ENCODE measurements at regions not wholly inside any gene's neighbourhood (a gene's known extent, or its start where the extent isn't known, plus 50 kb on each side); places are given as distances from the start of the nearest gene placed in this dataset.

DNA sequence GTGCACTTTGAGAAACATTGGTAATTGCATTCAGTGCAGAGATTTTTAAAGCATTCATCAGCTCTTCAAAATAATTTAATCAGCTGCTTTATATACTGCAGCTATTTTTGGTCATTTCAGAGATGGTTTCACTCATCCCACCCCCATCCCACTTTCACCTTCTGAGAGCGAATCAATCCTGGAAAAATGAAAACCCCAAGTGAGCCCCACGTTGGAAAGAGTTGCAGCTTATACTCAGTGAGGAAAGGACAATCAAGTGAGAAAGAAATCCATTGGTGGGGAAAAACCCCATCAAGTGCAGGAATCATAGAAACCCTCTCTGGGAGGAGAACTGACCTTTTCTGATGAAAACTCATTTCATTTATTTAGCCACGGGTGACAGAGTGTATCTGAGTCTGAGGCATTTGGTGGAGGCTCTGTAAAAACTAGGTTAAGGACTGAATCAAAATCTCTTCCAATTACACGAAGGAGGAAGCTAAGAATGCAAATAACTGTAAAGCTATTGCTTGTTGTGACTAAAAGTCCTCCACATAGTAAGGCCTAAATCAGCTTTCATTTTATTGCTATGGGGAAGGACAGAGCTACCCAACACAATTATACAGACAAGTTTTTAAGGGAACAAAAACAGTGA lies 240.4 kb upstream of the PGRMC2 start:
- peaks cover 5% of the 10 kb centered on the region for H3K9me3 Mint-ChIP-seq
- no peak overlapping the region for H3K4me3 Mint-ChIP-seq
- no peak for DNase-seq (ENCODE audit: extremely low spot score, unreplicated experiment)
- TF ChIP-seq, protein P1, sequence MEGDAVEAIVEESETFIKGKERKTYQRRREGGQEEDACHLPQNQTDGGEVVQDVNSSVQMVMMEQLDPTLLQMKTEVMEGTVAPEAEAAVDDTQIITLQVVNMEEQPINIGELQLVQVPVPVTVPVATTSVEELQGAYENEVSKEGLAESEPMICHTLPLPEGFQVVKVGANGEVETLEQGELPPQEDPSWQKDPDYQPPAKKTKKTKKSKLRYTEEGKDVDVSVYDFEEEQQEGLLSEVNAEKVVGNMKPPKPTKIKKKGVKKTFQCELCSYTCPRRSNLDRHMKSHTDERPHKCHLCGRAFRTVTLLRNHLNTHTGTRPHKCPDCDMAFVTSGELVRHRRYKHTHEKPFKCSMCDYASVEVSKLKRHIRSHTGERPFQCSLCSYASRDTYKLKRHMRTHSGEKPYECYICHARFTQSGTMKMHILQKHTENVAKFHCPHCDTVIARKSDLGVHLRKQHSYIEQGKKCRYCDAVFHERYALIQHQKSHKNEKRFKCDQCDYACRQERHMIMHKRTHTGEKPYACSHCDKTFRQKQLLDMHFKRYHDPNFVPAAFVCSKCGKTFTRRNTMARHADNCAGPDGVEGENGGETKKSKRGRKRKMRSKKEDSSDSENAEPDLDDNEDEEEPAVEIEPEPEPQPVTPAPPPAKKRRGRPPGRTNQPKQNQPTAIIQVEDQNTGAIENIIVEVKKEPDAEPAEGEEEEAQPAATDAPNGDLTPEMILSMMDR (conservative IDR thresholded peaks at IDR 0.05), result no peak
- H3K27me3 Mint-ChIP-seq, result no peaks in the 10 kb centered on the region
- H3K36me3 Mint-ChIP-seq, result no peaks in the 10 kb centered on the region
- H3K27ac Mint-ChIP-seq, result peak overlapping the region; percentile 45
- H3K4me1 Mint-ChIP-seq (ENCODE audit: unreplicated experiment), result peaks cover 11% of the 10 kb centered on the region

DNA sequence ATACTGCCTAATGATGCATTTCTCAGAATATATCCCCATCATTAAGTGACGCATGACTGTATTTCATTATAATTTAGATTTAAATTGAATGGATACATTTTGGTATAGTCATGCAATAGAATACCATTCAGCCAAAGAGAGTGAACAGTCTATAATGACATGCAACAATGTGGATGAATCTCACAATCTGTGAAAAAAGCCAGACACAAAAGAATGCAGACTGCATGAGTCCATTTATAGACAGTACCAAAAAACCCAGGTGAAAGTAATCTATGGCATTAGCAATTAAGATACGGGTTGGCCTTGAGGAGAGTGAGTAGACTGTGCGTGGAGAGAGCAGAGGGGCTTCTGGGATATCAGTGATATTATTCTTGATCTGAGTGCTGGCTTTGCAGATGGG lies 239.7 kb upstream of the PGRMC2 start:
- H3K36me3 Mint-ChIP-seq, result no peaks in the 10 kb centered on the region
- no peak overlapping the region for H3K27ac Mint-ChIP-seq
- no peaks in the 10 kb centered on the region for H3K9me3 Mint-ChIP-seq
- TF ChIP-seq, protein P1 (conservative IDR thresholded peaks at IDR 0.05), result no peak
- no peak overlapping the region for H3K4me3 Mint-ChIP-seq
- H3K27me3 Mint-ChIP-seq, result no peaks in the 10 kb centered on the region
- DNase-seq (ENCODE audit: extremely low spot score, unreplicated experiment), result no peak
- H3K4me1 Mint-ChIP-seq (ENCODE audit: unreplicated experiment), result peaks cover 14% of the 10 kb centered on the region

DNA sequence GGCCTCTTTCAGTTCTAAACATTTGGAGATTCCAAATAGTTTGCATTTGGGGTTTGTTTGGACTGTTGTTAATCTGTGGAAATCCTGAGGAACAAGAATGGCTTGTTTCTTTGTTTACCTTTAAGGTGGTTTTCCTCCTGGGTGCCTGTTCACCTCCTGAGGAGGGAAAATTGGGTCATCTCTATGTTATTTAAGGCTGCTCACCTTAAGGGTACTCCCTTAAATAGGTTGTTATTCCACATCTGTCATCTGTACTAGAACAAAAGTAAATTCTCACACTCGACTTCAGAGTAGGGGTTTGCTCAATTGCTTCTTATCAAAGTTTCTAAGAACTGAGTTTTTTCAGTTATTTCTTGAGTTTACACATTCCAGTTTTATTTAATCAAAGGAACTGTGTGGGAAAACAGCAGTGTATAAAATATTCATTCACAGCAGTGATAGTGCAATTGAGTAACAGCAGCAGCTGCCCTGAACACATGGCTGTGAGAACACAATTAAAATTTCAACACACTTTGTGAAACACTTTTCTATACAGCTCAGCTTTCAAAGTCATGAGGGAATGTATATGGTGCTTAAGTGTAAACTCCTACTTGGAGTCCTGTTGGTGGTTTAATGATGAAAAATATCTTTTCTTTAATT lies 238.5 kb upstream of the PGRMC2 start:
- H3K4me3 Mint-ChIP-seq, result peak overlapping the region; percentile 75
- peak overlapping the region; percentile 96 for H3K27ac Mint-ChIP-seq
- H3K27me3 Mint-ChIP-seq, result no peaks in the 10 kb centered on the region
- TF ChIP-seq, protein P1 (conservative IDR thresholded peaks at IDR 0.05), result no peak
- DNase-seq (ENCODE audit: extremely low spot score, unreplicated experiment), result no peak
- H3K36me3 Mint-ChIP-seq, result no peaks in the 10 kb centered on the region
- H3K9me3 Mint-ChIP-seq, result no peaks in the 10 kb centered on the region
- H3K4me1 Mint-ChIP-seq (ENCODE audit: unreplicated experiment), result peaks cover 25% of the 10 kb centered on the region

DNA sequence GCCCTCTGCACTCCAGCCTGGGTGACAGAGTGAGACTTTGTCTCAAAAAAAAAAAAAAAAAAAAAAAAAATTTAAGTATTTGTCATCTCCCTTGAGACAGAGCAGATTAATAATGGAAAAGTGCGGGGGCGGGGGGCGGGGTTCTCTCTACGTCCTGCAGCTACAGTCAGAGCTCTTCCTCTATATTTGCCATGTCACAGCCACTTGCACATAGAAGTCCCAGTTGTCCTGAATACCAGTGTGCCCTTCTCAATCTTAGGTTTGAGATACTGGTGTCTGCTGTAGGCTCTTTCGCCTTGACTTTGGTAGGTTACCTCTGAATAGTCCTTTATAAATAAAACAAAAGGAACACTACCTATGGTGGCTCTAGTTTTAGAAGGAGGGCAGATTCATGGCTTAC lies 237.8 kb upstream of the PGRMC2 start:
- H3K4me1 Mint-ChIP-seq (ENCODE audit: unreplicated experiment), result peaks cover 32% of the 10 kb centered on the region
- H3K27ac Mint-ChIP-seq, result peak overlapping the region; percentile 96
- H3K27me3 Mint-ChIP-seq, result no peaks in the 10 kb centered on the region
- no peaks in the 10 kb centered on the region for H3K9me3 Mint-ChIP-seq
- TF ChIP-seq, protein P1 (conservative IDR thresholded peaks at IDR 0.05), result no peak
- no peak for DNase-seq (ENCODE audit: extremely low spot score, unreplicated experiment)
- no peaks in the 10 kb centered on the region for H3K36me3 Mint-ChIP-seq
- H3K4me3 Mint-ChIP-seq, result peak overlapping the region; percentile 75

DNA sequence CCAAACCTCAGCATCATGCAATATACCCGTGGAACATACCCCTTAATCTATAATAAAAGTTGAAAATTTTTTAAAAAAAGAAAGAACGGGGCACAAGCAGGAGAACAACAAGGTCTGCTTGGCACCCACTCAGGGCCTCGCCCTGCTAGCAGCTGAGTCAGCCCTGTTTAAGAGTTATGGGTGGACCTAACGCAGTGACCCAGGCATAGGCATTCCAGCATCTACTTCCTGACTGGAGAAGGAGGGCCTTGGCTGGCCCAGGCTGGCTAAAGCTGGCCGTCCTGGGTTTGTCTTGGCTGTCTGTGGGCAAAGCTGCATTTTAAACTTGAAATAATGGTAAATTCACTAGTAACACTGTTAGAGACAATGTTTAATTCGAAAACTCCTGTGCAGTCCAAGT lies 236.7 kb upstream of the PGRMC2 start:
- DNase-seq (ENCODE audit: extremely low spot score, unreplicated experiment), result no peak
- TF ChIP-seq, protein P1 (conservative IDR thresholded peaks at IDR 0.05), result no peak
- Mint-ChIP-seq H3K27me3 (no peaks in the 10 kb centered on the region), H3K4me1 (ENCODE audit: unreplicated experiment) (peaks cover 34% of the 10 kb centered on the region), H3K27ac (peak overlapping the region; percentile 2), H3K9me3 (no peaks in the 10 kb centered on the region), H3K36me3 (no peaks in the 10 kb centered on the region), H3K4me3 (no peak overlapping the region)

Data from type B pancreatic cell (in vitro differentiated cells).